GM23338 (cell line): ENCODE measurements at regions not wholly inside any gene's neighbourhood (a gene's known extent, or its start where the extent isn't known, plus 50 kb on each side); places are given as distances from the start of the nearest gene placed in this dataset.

Source experiments
- CREB1 ChIP-seq: fragments of 250-450 bp; sonication (Bioruptor Pico); IDR thresholded peaks from 2 replicates; pipeline ENCODE4 v1.5.0; 2020; ENCODE audit warnings: low read depth, mild to moderate bottlenecking, moderate library complexity
- CTCF ChIP-seq, 2 experiments: fragments of 200-600 bp in 1 of 2; sonication (generic) in 1 of 2; conservative IDR thresholded peaks; 2 replicates each; pipeline versions ENCODE4 v1.5.1 to v1.6.1; 2016 to 2017; ENCODE audit warnings: antibody characterized with exemption in 2 of 2, low read depth in 2 of 2, mild to moderate bottlenecking in 2 of 2, moderate library complexity in 1 of 2
- ETS1 ChIP-seq: IDR thresholded peaks from 2 replicates; pipeline ENCODE4 v1.6.1; 2016; ENCODE audit warnings: antibody characterized with exemption
- EZH2 ChIP-seq: fragments of 200-600 bp; sonication (generic); IDR thresholded peaks from one replicate; pipeline ENCODE4 v1.8.0; 2017; ENCODE audit warnings: antibody characterized with exemption, mild to moderate bottlenecking, low read depth; ENCODE audit not compliant: unreplicated experiment
- EZH2phosphoT487 ChIP-seq: fragments of 200-600 bp; sonication (generic); IDR thresholded peaks from one replicate; pipeline ENCODE4 v1.8.1; 2018; ENCODE audit warnings: antibody characterized with exemption; ENCODE audit not compliant: unreplicated experiment
- JUNB ChIP-seq: IDR thresholded peaks from one replicate; pipeline ENCODE4 v1.6.1; 2016; ENCODE audit warnings: antibody characterized with exemption; ENCODE audit not compliant: unreplicated experiment
- NANOG ChIP-seq: IDR thresholded peaks from 2 replicates; pipeline ENCODE4 v1.6.1; 2016; ENCODE audit warnings: antibody characterized with exemption, borderline replicate concordance
- POLR2AphosphoS5 ChIP-seq: IDR thresholded peaks from 2 replicates; pipeline ENCODE4 v1.6.1; 2016; ENCODE audit warnings: antibody characterized with exemption, low read depth
- REST ChIP-seq: IDR thresholded peaks from one replicate; pipeline ENCODE4 v1.6.1; 2018; ENCODE audit warnings: antibody characterized with exemption; ENCODE audit not compliant: unreplicated experiment
- STAT1 ChIP-seq: IDR thresholded peaks from one replicate; pipeline ENCODE4 v1.6.1; 2016; ENCODE audit warnings: antibody characterized with exemption; ENCODE audit not compliant: unreplicated experiment
- ZNF114 ChIP-seq: fragments of 250-450 bp; sonication (Bioruptor Pico); IDR thresholded peaks from 2 replicates; pipeline ENCODE4 v1.5.0; 2020; ENCODE audit warnings: mild to moderate bottlenecking, moderate library complexity
- ZNF331 ChIP-seq: fragments of 250-450 bp; sonication (Bioruptor Pico); IDR thresholded peaks from 2 replicates; pipeline ENCODE4 v1.5.0; 2020; ENCODE audit warnings: low read depth, mild to moderate bottlenecking, moderate library complexity

GRCh38 chr4:30855232-30855631, 135.1 kb downstream of the PCDH7 start:
- TF ChIP-seq CTCF (conservative IDR thresholded peaks at IDR 0.05; ENCODE audit: low read depth in 2 of 2), result no peak
- no peak for TF ChIP-seq REST
- TF ChIP-seq POLR2AphosphoS5, result no peak
- no peak for TF ChIP-seq EZH2
- TF ChIP-seq ZNF114 (CRISPR knock-in tag), result no peak
- TF ChIP-seq CREB1 (CRISPR knock-in tag), result no peak
- TF ChIP-seq NANOG, result no peak
- TF ChIP-seq EZH2phosphoT487, result no peak
- TF ChIP-seq STAT1, result no peak
- no peak for TF ChIP-seq ETS1
- no peak for TF ChIP-seq ZNF331 (CRISPR knock-in tag)
- TF ChIP-seq JUNB, result no peak
